Activated CD4-positive, alpha-beta memory T cell treated with anti-CD3 and anti-CD28 coated beads, Interleukin-2, amount 10 ng/mL, durations not matched to agents 7 days and 5 days (primary cell): ENCODE measurements at regions not wholly inside any gene's neighbourhood (a gene's known extent, or its start where the extent isn't known, plus 50 kb on each side); places are given as distances from the start of the nearest gene placed in this dataset.

Source experiments
- CTCF ChIA-PET: fragments of 350-600 bp; sonication (Branson Sonifier 250); formaldehyde crosslinking; loops from one replicate; lab custom pipeline; 2021; ENCODE audit warnings: antibody characterized with exemption, inconsistent platforms; lab: Charles Lee
- POLR2A ChIA-PET: fragments of 350-600 bp; sonication (Branson Sonifier 250); formaldehyde crosslinking; loops from one replicate; lab custom pipeline; 2021; ENCODE audit warnings: antibody characterized with exemption; lab: Charles Lee
- DNase-seq: peaks from one replicate; pipeline ENCODE4 v3.0.0-alpha.2; 2020
- H3K27ac Mint-ChIP-seq: one replicate; pipeline ENCODE4 v1.8.0; 2021; ENCODE audit warnings: mild to moderate bottlenecking, mixed read lengths
- H3K27me3 Mint-ChIP-seq: one replicate; pipeline ENCODE4 v1.8.0; 2021; ENCODE audit warnings: mixed read lengths
- H3K36me3 Mint-ChIP-seq: one replicate; pipeline ENCODE4 v1.8.0; 2021; ENCODE audit warnings: low read depth, mixed read lengths
- H3K4me1 Mint-ChIP-seq: one replicate; pipeline ENCODE4 v1.8.0; 2021; ENCODE audit warnings: mixed read lengths
- H3K4me3 Mint-ChIP-seq: one replicate; pipeline ENCODE4 v1.8.0; 2021; ENCODE audit warnings: mild to moderate bottlenecking, mixed read lengths
- H3K9me3 Mint-ChIP-seq: one replicate; pipeline ENCODE4 v1.8.0; 2021; ENCODE audit warnings: mixed read lengths

DNA sequence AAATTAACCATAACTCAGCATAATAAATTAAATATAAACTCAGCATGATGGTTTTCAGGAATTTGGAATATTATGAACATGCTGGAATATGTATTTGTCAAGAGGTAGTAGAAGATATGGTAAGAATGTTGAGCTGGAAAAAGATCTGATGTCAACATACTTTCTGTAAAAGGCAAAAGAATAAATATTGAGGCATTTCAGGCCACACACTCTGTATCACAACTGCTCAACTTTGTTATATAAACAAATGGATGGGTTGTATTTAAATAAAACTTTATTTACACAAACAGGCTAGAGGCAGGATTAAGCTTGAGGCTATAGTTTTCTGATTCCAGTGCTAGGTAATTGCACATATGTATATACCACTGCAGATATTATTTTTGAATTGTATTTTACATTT lies 1409.4 kb downstream of the MRPL39 start:
- H3K27ac Mint-ChIP-seq, result no peak overlapping the region
- POLR2A ChIA-PET, result no interaction called here
- H3K4me1 Mint-ChIP-seq, result no peaks in the 10 kb centered on the region
- H3K9me3 Mint-ChIP-seq, result peaks cover 4% of the 10 kb centered on the region
- no peaks in the 10 kb centered on the region for H3K36me3 Mint-ChIP-seq
- no peak for DNase-seq
- CTCF ChIA-PET, result no interaction called here
- no peaks in the 10 kb centered on the region for H3K27me3 Mint-ChIP-seq
- H3K4me3 Mint-ChIP-seq, result no peak overlapping the region

- no peaks in the 10 kb centered on the region for H3K36me3 Mint-ChIP-seq
- H3K27me3 Mint-ChIP-seq, result no peaks in the 10 kb centered on the region
- H3K9me3 Mint-ChIP-seq, result peaks cover 6% of the 10 kb centered on the region
- DNase-seq, result no peak
- POLR2A ChIA-PET, result no interaction called here
- CTCF ChIA-PET, result no interaction called here
- H3K4me1 Mint-ChIP-seq, result no peaks in the 10 kb centered on the region
- H3K27ac Mint-ChIP-seq, result no peak overlapping the region
- no peak overlapping the region for H3K4me3 Mint-ChIP-seq
These were observed 1410.1 kb downstream of the MRPL39 start for GRCh38 chr21:24197132-24197643.

GRCh38 chr21:24188506-24188905 lies 1418.8 kb downstream of the MRPL39 start:
- Mint-ChIP-seq H3K36me3 (no peaks in the 10 kb centered on the region), H3K4me1 (no peaks in the 10 kb centered on the region), H3K27me3 (no peaks in the 10 kb centered on the region), H3K9me3 (peaks cover 4% of the 10 kb centered on the region), H3K27ac (no peak overlapping the region), H3K4me3 (no peak overlapping the region)
- ChIA-PET CTCF (no interaction called here), POLR2A (no interaction called here)
- no peak for DNase-seq

- no peaks in the 10 kb centered on the region for H3K27me3 Mint-ChIP-seq
- H3K4me1 Mint-ChIP-seq, result no peaks in the 10 kb centered on the region
- ChIA-PET POLR2A (no interaction called here), CTCF (no interaction called here)
- H3K27ac Mint-ChIP-seq, result no peak overlapping the region
- no peaks in the 10 kb centered on the region for H3K36me3 Mint-ChIP-seq
- H3K4me3 Mint-ChIP-seq, result no peak overlapping the region
- no peak for DNase-seq
- peaks cover 8% of the 10 kb centered on the region for H3K9me3 Mint-ChIP-seq
These were observed 1424.2 kb downstream of the MRPL39 start for GRCh38 chr21:24183077-24183476.

- Mint-ChIP-seq H3K4me3 (no peak overlapping the region), H3K9me3 (peaks cover 8% of the 10 kb centered on the region), H3K36me3 (no peaks in the 10 kb centered on the region), H3K4me1 (no peaks in the 10 kb centered on the region), H3K27ac (no peak overlapping the region), H3K27me3 (no peaks in the 10 kb centered on the region)
- ChIA-PET POLR2A (no interaction called here), CTCF (no interaction called here)
- DNase-seq, result no peak
These were observed 1428.2 kb downstream of the MRPL39 start for GRCh38 chr21:24179110-24179509.

GRCh38 chr21:24175106-24175505 lies 1432.2 kb downstream of the MRPL39 start:
- ChIA-PET POLR2A (no interaction called here), CTCF (interaction anchor here (0.6 kb wide), 1 partner anchor 252 kb away, joined by 3 read pairs; no protein-coding TSS in a partner anchor)
- Mint-ChIP-seq H3K27ac (no peak overlapping the region), H3K4me3 (no peak overlapping the region), H3K27me3 (no peaks in the 10 kb centered on the region), H3K36me3 (no peaks in the 10 kb centered on the region), H3K4me1 (no peaks in the 10 kb centered on the region), H3K9me3 (peaks cover 6% of the 10 kb centered on the region)
- no peak for DNase-seq

- no peaks in the 10 kb centered on the region for H3K4me1 Mint-ChIP-seq
- POLR2A ChIA-PET, result no interaction called here
- no peaks in the 10 kb centered on the region for H3K36me3 Mint-ChIP-seq
- no peaks in the 10 kb centered on the region for H3K9me3 Mint-ChIP-seq
- no peak overlapping the region for H3K4me3 Mint-ChIP-seq
- CTCF ChIA-PET, result no interaction called here
- DNase-seq, result no peak
- H3K27ac Mint-ChIP-seq, result no peak overlapping the region
- H3K27me3 Mint-ChIP-seq, result no peaks in the 10 kb centered on the region
These were observed 1435.5 kb downstream of the MRPL39 start for GRCh38 chr21:24171736-24172135.

- Mint-ChIP-seq H3K9me3 (no peaks in the 10 kb centered on the region), H3K4me1 (no peaks in the 10 kb centered on the region), H3K27me3 (no peaks in the 10 kb centered on the region), H3K27ac (no peak overlapping the region), H3K36me3 (no peaks in the 10 kb centered on the region), H3K4me3 (no peak overlapping the region)
- ChIA-PET CTCF (no interaction called here), POLR2A (no interaction called here)
- DNase-seq, result no peak
These were observed 1443.7 kb downstream of the MRPL39 start for GRCh38 chr21:24163539-24163938.

DNA sequence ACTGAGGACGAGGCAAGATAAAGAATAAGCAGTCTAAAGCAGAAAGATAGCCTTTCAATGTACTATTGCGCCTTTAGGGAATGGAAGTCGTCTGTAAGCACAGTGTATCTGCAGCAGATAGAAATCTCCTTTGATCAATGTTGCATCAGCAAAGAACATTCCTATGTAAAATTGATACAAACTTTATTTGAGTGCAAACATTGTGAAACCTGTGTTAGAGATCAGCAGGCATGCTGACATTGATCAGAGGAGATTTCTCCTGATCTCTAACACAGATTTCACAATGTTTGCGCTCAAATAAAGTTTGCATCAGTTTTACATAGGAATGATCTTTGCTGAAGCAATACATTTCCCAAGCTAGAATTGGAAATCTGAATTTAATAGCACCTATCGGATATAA lies 1446.8 kb downstream of the MRPL39 start:
- ChIA-PET CTCF (no interaction called here), POLR2A (no interaction called here)
- Mint-ChIP-seq H3K9me3 (no peaks in the 10 kb centered on the region), H3K36me3 (no peaks in the 10 kb centered on the region), H3K4me3 (no peak overlapping the region), H3K27ac (no peak overlapping the region), H3K27me3 (no peaks in the 10 kb centered on the region), H3K4me1 (no peaks in the 10 kb centered on the region)
- DNase-seq, result no peak

DNA sequence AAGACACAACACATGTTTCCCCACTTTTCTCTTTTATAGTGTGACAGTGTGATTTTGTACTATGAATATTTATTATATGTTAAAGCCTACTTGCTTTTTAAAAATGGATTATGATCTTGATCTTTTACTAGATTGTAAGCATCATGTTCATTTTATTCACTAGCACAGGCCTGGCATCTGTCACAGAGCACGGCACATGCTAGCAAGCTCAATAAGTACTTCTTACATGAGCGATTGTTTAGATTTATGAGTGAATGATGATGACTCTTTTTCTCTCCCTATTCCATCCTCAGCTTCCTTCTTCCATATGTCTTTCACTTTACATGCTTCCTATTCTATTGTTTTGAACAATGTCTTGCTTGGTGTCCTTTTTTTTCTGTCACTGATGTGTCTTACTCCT lies 1454.1 kb downstream of the MRPL39 start:
- ChIA-PET POLR2A (no interaction called here), CTCF (no interaction called here)
- no peak for DNase-seq
- H3K36me3 Mint-ChIP-seq, result no peaks in the 10 kb centered on the region
- H3K9me3 Mint-ChIP-seq, result peaks cover 3% of the 10 kb centered on the region
- H3K27ac Mint-ChIP-seq, result no peak overlapping the region
- no peaks in the 10 kb centered on the region for H3K27me3 Mint-ChIP-seq
- H3K4me1 Mint-ChIP-seq, result no peaks in the 10 kb centered on the region
- H3K4me3 Mint-ChIP-seq, result no peak overlapping the region

DNA sequence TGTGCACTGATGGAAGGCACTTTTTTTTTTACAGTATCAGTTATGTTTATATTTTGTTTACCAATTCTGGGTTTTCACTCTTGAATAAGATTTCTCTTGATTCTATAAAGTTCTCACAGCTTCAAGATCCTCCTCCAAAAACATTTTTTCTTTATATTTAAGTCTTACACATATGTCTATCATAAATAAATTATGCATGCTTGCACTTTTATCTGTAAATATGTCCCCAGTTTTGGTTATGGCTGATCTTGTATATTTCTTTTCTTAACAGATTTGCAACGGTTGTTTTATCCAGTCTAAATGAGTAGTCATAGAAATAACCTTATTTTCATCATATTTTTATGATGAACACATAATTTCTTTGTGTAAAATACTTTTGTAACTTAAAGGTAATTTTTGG lies 1456.5 kb downstream of the MRPL39 start:
- Mint-ChIP-seq H3K4me3 (no peak overlapping the region), H3K9me3 (peaks cover 3% of the 10 kb centered on the region), H3K27me3 (no peaks in the 10 kb centered on the region), H3K36me3 (no peaks in the 10 kb centered on the region), H3K4me1 (no peaks in the 10 kb centered on the region), H3K27ac (no peak overlapping the region)
- DNase-seq, result no peak
- ChIA-PET CTCF (no interaction called here), POLR2A (no interaction called here)

GRCh38 chr21:24148461-24148860 lies 1458.8 kb downstream of the MRPL39 start:
- Mint-ChIP-seq H3K4me3 (no peak overlapping the region), H3K9me3 (peaks cover 3% of the 10 kb centered on the region), H3K36me3 (no peaks in the 10 kb centered on the region), H3K4me1 (no peaks in the 10 kb centered on the region), H3K27me3 (no peaks in the 10 kb centered on the region), H3K27ac (no peak overlapping the region)
- ChIA-PET POLR2A (no interaction called here), CTCF (interaction anchor here (0.5 to 1.0 kb wide), 2 partner anchors 10 to 86 kb away, joined by 3 to 4 read pairs; no protein-coding TSS in a partner anchor)
- DNase-seq, result no peak

DNA sequence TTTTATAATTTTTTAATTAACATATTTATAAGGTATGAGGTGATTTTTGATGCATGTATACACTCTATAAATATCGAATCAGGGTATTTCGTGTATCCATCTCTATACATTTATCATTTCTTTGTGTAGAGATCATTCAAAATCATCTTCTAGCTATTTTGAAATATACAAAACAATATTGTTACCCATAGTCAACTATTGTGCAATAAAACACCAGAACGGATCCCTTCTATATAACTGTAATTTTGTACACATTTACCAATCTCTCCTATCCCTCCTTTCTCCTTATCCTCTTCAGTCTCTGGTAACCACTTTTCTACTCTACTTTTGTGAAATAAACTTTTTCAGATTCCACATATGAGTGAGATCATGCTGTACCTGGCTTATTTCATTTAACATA lies 1459.6 kb downstream of the MRPL39 start:
- Mint-ChIP-seq H3K4me3 (no peak overlapping the region), H3K27me3 (no peaks in the 10 kb centered on the region), H3K36me3 (no peaks in the 10 kb centered on the region)

DNA sequence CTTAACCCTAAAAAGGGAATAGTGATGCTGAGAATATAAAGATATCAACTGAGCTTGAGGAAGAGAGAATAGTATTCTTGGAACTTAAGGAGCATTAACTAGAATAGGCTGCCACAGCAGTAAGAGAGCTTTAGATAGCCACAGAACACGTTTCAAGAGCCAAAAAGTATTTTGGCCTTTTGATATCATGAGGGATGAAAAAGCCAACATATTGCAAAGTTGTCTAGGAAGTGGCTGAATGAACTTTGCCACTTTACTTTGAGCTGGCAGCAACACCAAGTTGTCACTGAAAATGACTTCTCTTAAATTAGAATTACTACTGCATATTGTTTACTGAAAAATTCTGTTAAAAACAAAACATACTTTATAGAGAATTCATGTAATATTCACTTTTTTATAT lies 1476.2 kb downstream of the MRPL39 start:
- Mint-ChIP-seq H3K27ac (no peak overlapping the region), H3K9me3 (no peaks in the 10 kb centered on the region), H3K4me3 (no peak overlapping the region), H3K27me3 (no peaks in the 10 kb centered on the region), H3K4me1 (no peaks in the 10 kb centered on the region), H3K36me3 (no peaks in the 10 kb centered on the region)
- ChIA-PET CTCF (no interaction called here), POLR2A (no interaction called here)
- DNase-seq, result no peak

More for the DNA sequence above, 1459.6 kb downstream of the MRPL39 start:
- Mint-ChIP-seq H3K9me3 (peaks cover 3% of the 10 kb centered on the region), H3K4me1 (no peaks in the 10 kb centered on the region), H3K27ac (no peak overlapping the region)
- CTCF ChIA-PET, result no interaction called here
- DNase-seq, result no peak
- POLR2A ChIA-PET, result no interaction called here
